ENCODE measurements at regions not wholly inside any gene's neighbourhood (a gene's known extent, or its start where the extent isn't known, plus 50 kb on each side); places are given as distances from the start of the nearest gene placed in this dataset.

DNA sequence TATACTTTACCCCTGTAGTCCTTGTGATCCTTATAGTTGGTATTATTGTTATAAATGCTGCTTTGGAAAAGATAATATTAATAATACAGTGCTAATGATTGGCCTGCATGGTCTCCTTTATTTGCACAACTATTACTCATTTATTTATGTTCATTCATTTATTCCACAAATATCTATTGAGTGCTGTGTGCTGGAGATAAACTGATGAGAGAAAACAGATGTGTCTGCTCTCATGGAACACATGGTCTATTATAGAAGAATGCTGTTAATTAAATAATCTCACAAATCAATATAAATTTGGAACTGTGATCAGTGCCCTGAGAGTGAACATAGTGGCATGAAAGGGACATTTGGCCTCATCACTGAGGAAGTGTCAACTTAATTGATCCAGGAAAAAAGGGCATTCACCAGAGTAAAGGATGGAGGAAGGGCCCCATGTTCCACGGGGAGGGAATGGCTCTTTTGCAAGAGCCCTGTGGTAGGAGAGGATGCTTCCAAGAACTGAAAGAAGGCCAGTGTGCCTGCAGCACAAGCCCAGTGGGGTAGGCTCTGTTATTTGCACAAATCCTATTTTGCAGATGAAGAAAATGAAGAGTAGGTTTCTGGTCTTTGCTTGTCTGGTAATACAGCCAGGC, 91.5 kb upstream of the STK39 start:
- Histone ChIP-seq H3K27ac (no peak overlapping the region), H3K4me3 (no peak overlapping the region), H3K4me1 (no peaks in the 10 kb centered on the region), H3K9me3 (no peaks in the 10 kb centered on the region), H3K36me3 (no peaks in the 10 kb centered on the region), H3K27me3 (no peaks in the 10 kb centered on the region)
- WGBS, 2 donors = 46 to 71% methylated on average over 1 of the region's 1 CpG
- DNase-seq (ENCODE audit: low spot score in 2 of 2) = no peak
- TF ChIP-seq EP300 (IDR thresholded peaks at IDR 0.05) (no peak), POLR2A (IDR thresholded peaks at IDR 0.05) (no peak)
- TF ChIP-seq, protein P1, sequence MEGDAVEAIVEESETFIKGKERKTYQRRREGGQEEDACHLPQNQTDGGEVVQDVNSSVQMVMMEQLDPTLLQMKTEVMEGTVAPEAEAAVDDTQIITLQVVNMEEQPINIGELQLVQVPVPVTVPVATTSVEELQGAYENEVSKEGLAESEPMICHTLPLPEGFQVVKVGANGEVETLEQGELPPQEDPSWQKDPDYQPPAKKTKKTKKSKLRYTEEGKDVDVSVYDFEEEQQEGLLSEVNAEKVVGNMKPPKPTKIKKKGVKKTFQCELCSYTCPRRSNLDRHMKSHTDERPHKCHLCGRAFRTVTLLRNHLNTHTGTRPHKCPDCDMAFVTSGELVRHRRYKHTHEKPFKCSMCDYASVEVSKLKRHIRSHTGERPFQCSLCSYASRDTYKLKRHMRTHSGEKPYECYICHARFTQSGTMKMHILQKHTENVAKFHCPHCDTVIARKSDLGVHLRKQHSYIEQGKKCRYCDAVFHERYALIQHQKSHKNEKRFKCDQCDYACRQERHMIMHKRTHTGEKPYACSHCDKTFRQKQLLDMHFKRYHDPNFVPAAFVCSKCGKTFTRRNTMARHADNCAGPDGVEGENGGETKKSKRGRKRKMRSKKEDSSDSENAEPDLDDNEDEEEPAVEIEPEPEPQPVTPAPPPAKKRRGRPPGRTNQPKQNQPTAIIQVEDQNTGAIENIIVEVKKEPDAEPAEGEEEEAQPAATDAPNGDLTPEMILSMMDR (IDR thresholded peaks at IDR 0.05) = no peak

DNA sequence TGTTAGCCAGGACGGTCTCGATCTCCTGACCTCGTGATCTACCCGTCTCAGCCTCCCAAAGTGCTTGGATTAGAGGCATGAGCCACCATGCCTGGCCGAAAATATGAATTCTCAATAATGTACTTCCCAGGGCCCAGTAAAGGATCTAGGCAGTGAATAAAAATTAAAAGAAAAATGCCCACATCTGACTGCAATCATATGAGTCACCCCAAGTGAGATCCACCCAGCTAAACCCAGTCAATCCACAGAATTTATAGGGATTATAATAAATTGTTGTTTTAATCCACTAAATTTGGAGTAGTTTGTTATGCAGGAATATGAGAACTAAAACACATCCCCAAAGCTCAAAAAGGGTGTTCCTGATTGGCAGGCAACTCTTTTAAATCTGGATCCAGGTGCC, 93.5 kb upstream of the STK39 start:
- TF ChIP-seq EP300 (IDR thresholded peaks at IDR 0.05) (no peak), POLR2A (IDR thresholded peaks at IDR 0.05) (no peak)
- TF ChIP-seq, protein P1 (IDR thresholded peaks at IDR 0.05) = no peak
- Histone ChIP-seq H3K27ac (no peak overlapping the region), H3K4me1 (no peaks in the 10 kb centered on the region), H3K27me3 (no peaks in the 10 kb centered on the region), H3K9me3 (no peaks in the 10 kb centered on the region), H3K36me3 (no peaks in the 10 kb centered on the region), H3K4me3 (no peak overlapping the region)
- 96 to 97% methylated on average over 5 of the region's 5 CpGs for WGBS, 2 donors
- no peak for DNase-seq (ENCODE audit: low spot score in 2 of 2)

DNA sequence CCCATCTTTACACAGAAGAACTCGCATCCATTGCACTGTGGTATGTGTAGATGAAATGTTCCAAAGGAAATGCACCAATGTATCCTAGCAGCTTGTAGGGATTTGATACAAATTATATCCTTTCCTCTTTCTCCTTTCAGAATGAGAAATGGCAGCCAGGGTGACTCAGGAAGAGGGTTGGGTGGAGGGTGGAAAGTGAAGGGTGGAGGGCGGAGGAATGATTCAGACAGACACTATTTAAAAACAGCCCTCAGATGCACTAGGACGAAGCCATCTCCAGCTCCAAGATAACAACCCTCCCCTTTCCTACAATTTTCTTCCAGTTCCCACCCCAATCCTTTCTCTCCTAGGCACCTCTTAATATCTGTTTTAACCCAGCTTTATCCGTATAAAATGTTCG, 96.2 kb upstream of the STK39 start:
- Histone ChIP-seq H3K27me3 (no peaks in the 10 kb centered on the region), H3K36me3 (no peaks in the 10 kb centered on the region), H3K4me1 (peaks cover 0 to 7% (median 0%) of the 10 kb centered on the region in 4 donors), H3K9me3 (no peaks in the 10 kb centered on the region), H3K4me3 (no peak overlapping the region), H3K27ac (no peak overlapping the region)
- TF ChIP-seq, protein P1 (IDR thresholded peaks at IDR 0.05) = no peak
- TF ChIP-seq POLR2A (IDR thresholded peaks at IDR 0.05) (no peak), EP300 (IDR thresholded peaks at IDR 0.05) (no peak)
- no peak for DNase-seq (ENCODE audit: low spot score in 2 of 2)
- WGBS, 2 donors = 79 to 84% methylated on average over 5 of the region's 5 CpGs

DNA sequence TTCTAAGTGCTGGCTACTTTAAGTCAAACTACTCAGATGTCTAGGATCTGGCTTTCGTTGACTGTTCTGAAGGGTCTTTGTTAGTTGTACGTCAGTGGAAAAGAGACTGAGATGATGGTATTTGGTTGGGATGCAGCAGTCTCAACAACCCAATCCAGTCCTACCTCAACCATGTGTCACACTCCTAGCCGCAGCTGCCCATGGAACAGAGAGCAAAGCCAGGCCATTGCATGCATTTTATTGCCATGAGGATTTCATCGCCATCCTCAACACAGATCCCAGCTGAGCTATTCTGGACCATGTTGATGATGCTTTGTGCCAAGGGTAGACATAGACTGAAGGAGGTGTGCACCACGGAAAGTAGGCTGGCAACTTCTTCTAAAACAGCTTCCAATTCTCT, 97.3 kb upstream of the STK39 start:
- no peak overlapping the region for H3K27ac ChIP-seq
- peaks cover 0 to 7% (median 0%) of the 10 kb centered on the region in 4 donors for H3K4me1 ChIP-seq
- H3K4me3 ChIP-seq = no peak overlapping the region
- no peaks in the 10 kb centered on the region for H3K9me3 ChIP-seq
- H3K36me3 ChIP-seq = no peaks in the 10 kb centered on the region
- TF ChIP-seq POLR2A (IDR thresholded peaks at IDR 0.05) = no peak
- TF ChIP-seq, protein P1 (IDR thresholded peaks at IDR 0.05) = no peak
- no peak for TF ChIP-seq EP300 (IDR thresholded peaks at IDR 0.05)
- DNase-seq (ENCODE audit: low spot score in 2 of 2) = no peak
- WGBS, 2 donors = 81% methylated on average over 5 of the region's 5 CpGs
- no peaks in the 10 kb centered on the region for H3K27me3 ChIP-seq

DNA sequence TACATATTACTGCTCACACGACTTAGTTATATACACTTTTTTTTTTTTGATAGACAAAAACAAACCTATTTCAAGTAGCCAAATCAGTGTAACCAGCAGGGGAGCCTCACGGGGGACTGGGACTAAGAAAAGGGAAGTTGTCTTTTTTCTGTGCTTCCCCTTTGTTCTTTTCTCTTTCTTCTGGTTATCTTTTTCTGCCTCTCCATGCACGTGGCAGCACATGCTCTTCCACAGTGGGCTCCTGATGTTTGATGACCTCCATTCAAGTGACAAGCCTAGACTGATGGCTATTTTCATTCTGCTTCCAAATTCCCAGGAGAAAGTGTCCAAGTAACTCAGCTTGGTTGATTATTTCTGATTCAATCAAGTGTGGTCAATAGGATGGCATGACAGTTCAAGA, 98.2 kb upstream of the STK39 start:
- WGBS, 2 donors = 51% methylated on average over 3 of the region's 3 CpGs
- Histone ChIP-seq H3K27me3 (no peaks in the 10 kb centered on the region), H3K27ac (no peak overlapping the region)

More for the DNA sequence above, 98.2 kb upstream of the STK39 start:
- Histone ChIP-seq H3K9me3 (no peaks in the 10 kb centered on the region), H3K4me3 (no peak overlapping the region), H3K4me1 (peaks cover 0 to 7% (median 0%) of the 10 kb centered on the region in 4 donors), H3K36me3 (no peaks in the 10 kb centered on the region)
- DNase-seq (ENCODE audit: low spot score in 2 of 2) = no peak
- TF ChIP-seq, protein P1 (IDR thresholded peaks at IDR 0.05) = no peak
- no peak for TF ChIP-seq POLR2A (IDR thresholded peaks at IDR 0.05)
- TF ChIP-seq EP300 (IDR thresholded peaks at IDR 0.05) = no peak
